Skeletal muscle cell (primary cell): ENCODE measurements at regions not wholly inside any gene's neighbourhood (a gene's known extent, or its start where the extent isn't known, plus 50 kb on each side); places are given as distances from the start of the nearest gene placed in this dataset.

Experiments
- DNase-seq: peaks from one replicate; pipeline ENCODE4 v3.0.0-alpha.2; 2010; ENCODE audit warnings: low read depth
- H3K4me3 ChIP-seq: 2 replicates; pipeline ENCODE4 v1.5.1; 2011; ENCODE audit warnings: low read depth, mild to moderate bottlenecking, control low read depth, low read length, moderate library complexity

GRCh38 chr10:42996588-42996987, 80.3 kb upstream of the RET start:
- no peak overlapping the region for H3K4me3 ChIP-seq
- DNase-seq, result no peak

GRCh38 chr10:42997151-42997848, 79.6 kb upstream of the RET start:
- no peak for DNase-seq
- no peak overlapping the region for H3K4me3 ChIP-seq

- no peak overlapping the region for H3K4me3 ChIP-seq
- no peak for DNase-seq
Observed at GRCh38 chr10:42997849-42998165, 79.1 kb upstream of the RET start.

GRCh38 chr10:42998481-42999384, 78.1 kb upstream of the RET start:
- no peak overlapping the region for H3K4me3 ChIP-seq
- no peak for DNase-seq

- H3K4me3 ChIP-seq, result no peak overlapping the region
- no peak for DNase-seq
Observed at GRCh38 chr10:42999385-43000020, 77.4 kb upstream of the RET start.

- no peak for DNase-seq
- H3K4me3 ChIP-seq, result no peak overlapping the region
Observed at GRCh38 chr10:43000021-43000411, 76.9 kb upstream of the RET start.

GRCh38 chr10:43000651-43001426, 76.0 kb upstream of the RET start:
- no peak overlapping the region for H3K4me3 ChIP-seq
- no peak for DNase-seq

GRCh38 chr10:43001427-43001795, 75.5 kb upstream of the RET start:
- no peak overlapping the region for H3K4me3 ChIP-seq
- no peak for DNase-seq

GRCh38 chr10:43002596-43002995, 74.3 kb upstream of the RET start:
- no peak for DNase-seq
- H3K4me3 ChIP-seq, result no peak overlapping the region

GRCh38 chr10:43006490-43006889, 70.4 kb upstream of the RET start:
- H3K4me3 ChIP-seq, result no peak overlapping the region
- DNase-seq, result no peak

- H3K4me3 ChIP-seq, result no peak overlapping the region
Observed at GRCh38 chr10:43012578-43012977, 64.3 kb upstream of the RET start.

GRCh38 chr10:43013065-43013464, 63.8 kb upstream of the RET start:
- DNase-seq, result no peak
- no peak overlapping the region for H3K4me3 ChIP-seq

More at GRCh38 chr10:43012578-43012977, 64.3 kb upstream of the RET start:
- no peak for DNase-seq

GRCh38 chr10:43024524-43024923, 52.3 kb upstream of the RET start:
- no peak overlapping the region for H3K4me3 ChIP-seq
- DNase-seq, result no peak

GRCh38 chr10:43024942-43025700, 51.7 kb upstream of the RET start:
- no peak overlapping the region for H3K4me3 ChIP-seq
- no peak for DNase-seq

- no peak overlapping the region for H3K4me3 ChIP-seq
- no peak for DNase-seq
Observed at GRCh38 chr10:43026039-43026973, 50.6 kb upstream of the RET start.
